ENCODE measurements at regions not wholly inside any gene's neighbourhood (a gene's known extent, or its start where the extent isn't known, plus 50 kb on each side); places are given as distances from the start of the nearest gene placed in this dataset.

DNA sequence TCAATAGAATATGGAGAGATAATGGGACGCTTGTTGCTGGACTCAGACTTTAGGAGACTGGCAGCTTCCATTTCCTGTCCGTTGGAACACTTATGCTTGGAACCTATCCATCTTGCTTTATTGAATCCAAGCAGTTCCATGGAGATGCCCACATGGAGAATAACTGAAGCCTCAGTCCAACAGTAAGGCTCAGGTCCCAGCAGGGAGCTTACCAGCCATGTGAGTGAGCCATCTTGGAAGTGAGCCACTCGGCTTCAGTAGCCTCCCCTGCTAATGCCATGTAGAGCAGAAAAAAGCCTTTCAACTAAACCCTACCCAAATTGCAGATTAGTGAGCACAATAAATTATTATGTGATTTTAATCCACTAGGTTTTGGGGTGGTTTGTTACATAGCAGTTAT lies 538.8 kb upstream of the STXBP6 start:
- TF ChIP-seq, protein P1, sequence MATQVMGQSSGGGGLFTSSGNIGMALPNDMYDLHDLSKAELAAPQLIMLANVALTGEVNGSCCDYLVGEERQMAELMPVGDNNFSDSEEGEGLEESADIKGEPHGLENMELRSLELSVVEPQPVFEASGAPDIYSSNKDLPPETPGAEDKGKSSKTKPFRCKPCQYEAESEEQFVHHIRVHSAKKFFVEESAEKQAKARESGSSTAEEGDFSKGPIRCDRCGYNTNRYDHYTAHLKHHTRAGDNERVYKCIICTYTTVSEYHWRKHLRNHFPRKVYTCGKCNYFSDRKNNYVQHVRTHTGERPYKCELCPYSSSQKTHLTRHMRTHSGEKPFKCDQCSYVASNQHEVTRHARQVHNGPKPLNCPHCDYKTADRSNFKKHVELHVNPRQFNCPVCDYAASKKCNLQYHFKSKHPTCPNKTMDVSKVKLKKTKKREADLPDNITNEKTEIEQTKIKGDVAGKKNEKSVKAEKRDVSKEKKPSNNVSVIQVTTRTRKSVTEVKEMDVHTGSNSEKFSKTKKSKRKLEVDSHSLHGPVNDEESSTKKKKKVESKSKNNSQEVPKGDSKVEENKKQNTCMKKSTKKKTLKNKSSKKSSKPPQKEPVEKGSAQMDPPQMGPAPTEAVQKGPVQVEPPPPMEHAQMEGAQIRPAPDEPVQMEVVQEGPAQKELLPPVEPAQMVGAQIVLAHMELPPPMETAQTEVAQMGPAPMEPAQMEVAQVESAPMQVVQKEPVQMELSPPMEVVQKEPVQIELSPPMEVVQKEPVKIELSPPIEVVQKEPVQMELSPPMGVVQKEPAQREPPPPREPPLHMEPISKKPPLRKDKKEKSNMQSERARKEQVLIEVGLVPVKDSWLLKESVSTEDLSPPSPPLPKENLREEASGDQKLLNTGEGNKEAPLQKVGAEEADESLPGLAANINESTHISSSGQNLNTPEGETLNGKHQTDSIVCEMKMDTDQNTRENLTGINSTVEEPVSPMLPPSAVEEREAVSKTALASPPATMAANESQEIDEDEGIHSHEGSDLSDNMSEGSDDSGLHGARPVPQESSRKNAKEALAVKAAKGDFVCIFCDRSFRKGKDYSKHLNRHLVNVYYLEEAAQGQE (IDR thresholded peaks at IDR 0.05; ENCODE audit: insufficient read depth in 1 of 2, low read depth in 2 of 2, low read length in 2 of 2): no peak
- TF ChIP-seq TAF1 (IDR thresholded peaks at IDR 0.05; ENCODE audit: borderline replicate concordance, insufficient read depth, low read length) (no peak), POLR2AphosphoS5 (IDR thresholded peaks at IDR 0.05; ENCODE audit: low read depth, low read length) (no peak), SIN3A (IDR thresholded peaks at IDR 0.05; ENCODE audit: borderline replicate concordance, insufficient read depth, low read length) (no peak), FOXP2 (optimal IDR thresholded peaks at IDR 0.05; ENCODE audit: borderline replicate concordance, extremely low read depth, extremely low read length, insufficient read depth) (no peak)
